Ectodermal cell (in vitro differentiated cells): ENCODE measurements at regions not wholly inside any gene's neighbourhood (a gene's known extent, or its start where the extent isn't known, plus 50 kb on each side); places are given as distances from the start of the nearest gene placed in this dataset.

Experiments used
- H3K27ac ChIP-seq: 2 replicates; pipeline ENCODE4 v1.7.0; 2013; ENCODE audit warnings: mild to moderate bottlenecking, low read depth, low read length; ENCODE audit not compliant: insufficient read depth, poor library complexity, severe bottlenecking
- H3K27me3 ChIP-seq: 2 replicates; pipeline ENCODE4 v1.7.0; 2013; ENCODE audit warnings: mild to moderate bottlenecking, low read length; ENCODE audit not compliant: insufficient read depth, control insufficient read depth, poor library complexity, severe bottlenecking
- H3K36me3 ChIP-seq: one replicate; pipeline ENCODE4 v1.7.0; 2013; ENCODE audit warnings: low read length; ENCODE audit not compliant: control insufficient read depth, insufficient read depth
- H3K4me1 ChIP-seq: one replicate; pipeline ENCODE4 v1.7.0; 2013; ENCODE audit warnings: low read length; ENCODE audit not compliant: control insufficient read depth, insufficient read depth
- H3K4me3 ChIP-seq: 2 replicates; pipeline ENCODE4 v1.7.0; 2013; ENCODE audit warnings: low read depth, low read length, control low read depth; ENCODE audit not compliant: insufficient read depth
- H3K9me3 ChIP-seq: 2 replicates; pipeline ENCODE4 v1.7.0; 2013; ENCODE audit warnings: mild to moderate bottlenecking, low read length, moderate library complexity; ENCODE audit not compliant: control insufficient read depth
- WGBS, 2 experiments: methylation state at CpG; one replicate each; pipeline ENCODE4 v1.1.7; 2013; ENCODE audit warnings: missing lambda C conversion rate in 2 of 2; 5-methylcytosine and 5-hydroxymethylcytosine counted together

- no peaks in the 10 kb centered on the region for H3K9me3 ChIP-seq
- no peaks in the 10 kb centered on the region for H3K27me3 ChIP-seq
- no peak overlapping the region for H3K4me3 ChIP-seq
- no peak overlapping the region for H3K27ac ChIP-seq
- 92 to 100% methylated on average over 1 of the region's 1 CpG for WGBS, 2 experiments
- no peaks in the 10 kb centered on the region for H3K4me1 ChIP-seq
- no peaks in the 10 kb centered on the region for H3K36me3 ChIP-seq
Observed at GRCh38 chr10:59108886-59109288, 67.6 kb upstream of the PHYHIPL start.

DNA sequence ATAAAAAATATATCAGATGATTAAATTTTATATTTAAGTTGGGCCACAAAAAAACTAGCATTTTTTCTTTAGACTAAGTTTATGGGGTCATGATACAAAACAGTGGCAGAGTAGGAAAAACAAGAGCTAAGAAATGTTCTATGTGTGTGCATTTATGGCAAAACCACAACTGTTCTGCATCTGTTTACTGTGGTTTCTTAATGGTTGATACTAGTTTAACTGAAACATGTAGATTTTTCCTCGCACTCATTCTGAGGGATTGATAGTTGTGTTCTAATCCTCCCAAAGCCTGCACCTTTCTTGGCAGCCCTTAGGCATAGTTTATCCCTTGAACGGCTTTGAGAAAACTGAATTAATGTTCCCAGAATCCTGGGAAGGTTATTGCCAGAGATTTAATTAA lies 66.6 kb upstream of the PHYHIPL start:
- Histone ChIP-seq H3K4me3 (no peak overlapping the region), H3K27ac (no peak overlapping the region), H3K36me3 (no peaks in the 10 kb centered on the region), H3K9me3 (no peaks in the 10 kb centered on the region), H3K4me1 (no peaks in the 10 kb centered on the region), H3K27me3 (no peaks in the 10 kb centered on the region)
- WGBS, 2 experiments, result 97 to 100% methylated on average over 2 of the region's 2 CpGs

DNA sequence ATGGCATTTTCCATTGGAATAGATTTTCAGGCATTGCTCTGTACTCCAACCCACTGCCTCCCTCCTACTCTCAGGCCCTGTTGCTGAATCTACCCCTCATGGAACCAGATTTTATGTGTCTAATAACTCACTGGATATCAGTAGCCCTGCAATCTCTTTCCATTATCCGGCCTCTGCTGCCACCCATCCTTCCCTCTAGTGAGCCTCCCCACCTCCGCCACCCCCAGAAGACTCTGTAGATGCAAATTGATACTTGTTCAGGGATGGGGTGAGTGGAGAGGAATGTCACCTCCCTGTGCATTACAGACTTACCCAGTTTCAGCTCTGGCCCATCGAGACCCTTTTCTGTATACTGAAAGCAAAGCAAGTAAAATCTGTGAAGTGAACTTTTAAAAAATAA lies 52.3 kb upstream of the PHYHIPL start:
- Histone ChIP-seq H3K36me3 (no peaks in the 10 kb centered on the region), H3K4me3 (no peak overlapping the region), H3K27ac (no peak overlapping the region), H3K27me3 (no peaks in the 10 kb centered on the region), H3K4me1 (peaks cover 8% of the 10 kb centered on the region), H3K9me3 (no peaks in the 10 kb centered on the region)
- WGBS, 2 experiments, result 100% methylated on average over 2 to 3 of the region's 3 CpGs

GRCh38 chr10:59125666-59126065 lies 50.8 kb upstream of the PHYHIPL start:
- no peaks in the 10 kb centered on the region for H3K9me3 ChIP-seq
- no peaks in the 10 kb centered on the region for H3K36me3 ChIP-seq
- H3K27me3 ChIP-seq, result no peaks in the 10 kb centered on the region
- H3K27ac ChIP-seq, result no peak overlapping the region
- H3K4me3 ChIP-seq, result no peak overlapping the region
- peaks cover 8% of the 10 kb centered on the region for H3K4me1 ChIP-seq

DNA sequence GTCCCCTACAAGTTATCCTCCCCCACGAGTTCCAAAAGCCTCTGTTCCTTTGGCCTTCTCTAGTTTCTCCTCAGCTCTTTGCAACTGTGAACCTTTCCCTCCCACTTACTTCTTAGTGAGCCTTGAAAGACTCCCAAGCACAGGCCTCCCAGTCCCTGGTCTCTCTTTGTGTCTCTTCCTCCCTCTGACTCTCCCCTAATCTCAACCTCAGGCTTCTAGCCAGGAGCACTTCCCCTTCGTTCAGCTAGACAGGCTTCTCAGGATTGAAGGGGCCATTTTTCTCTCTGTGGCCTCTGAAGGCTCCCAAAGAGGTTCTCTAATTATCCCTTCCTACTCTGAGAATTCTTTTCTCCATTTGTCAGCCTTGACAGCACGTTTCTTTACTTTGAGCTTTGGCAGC lies 50.2 kb upstream of the PHYHIPL start:
- 58 to 61% methylated on average over 3 of the region's 3 CpGs for WGBS, 2 experiments
- no peak overlapping the region for H3K4me3 ChIP-seq
- peak overlapping the region; percentile 62 for H3K27ac ChIP-seq
- H3K36me3 ChIP-seq, result no peaks in the 10 kb centered on the region
- peaks cover 8% of the 10 kb centered on the region for H3K4me1 ChIP-seq
- H3K27me3 ChIP-seq, result no peaks in the 10 kb centered on the region
- H3K9me3 ChIP-seq, result no peaks in the 10 kb centered on the region
